H1 (cell line): ENCODE measurements at regions not wholly inside any gene's neighbourhood (a gene's known extent, or its start where the extent isn't known, plus 50 kb on each side); places are given as distances from the start of the nearest gene placed in this dataset.

Experiments
- CTCF ChIA-PET: fragments of 300-600 bp; sonication (Branson Sonifier 250); formaldehyde crosslinking; loops from one replicate; lab custom pipeline; 2021; ENCODE audit not compliant: partially characterized antibody; lab: Charles Lee
- POLR2A ChIA-PET: fragments of 300-600 bp; sonication (Branson Sonifier 250); formaldehyde crosslinking; loops from one replicate; lab custom pipeline; 2021; ENCODE audit warnings: inconsistent platforms; ENCODE audit not compliant: partially characterized antibody; lab: Charles Lee
- DNase-seq, 2 experiments: peaks; one replicate each; pipeline versions ENCODE4 v3.0.0 to v3.0.0-alpha.2; 2010 to 2022; ENCODE audit warnings: low spot score in 2 of 2, low read depth in 1 of 2, mixed read lengths in 1 of 2
- FAIRE-seq: peaks from 2 replicates; lab custom pipeline; 2011; peaks lifted over from hg19 to GRCh38; lab: Jason Lieb, UNC
- H2AFZ ChIP-seq: 2 replicates; pipeline ENCODE4 v1.8.1; 2012; ENCODE audit warnings: low read length, inconsistent platforms
- H2AK5ac ChIP-seq: 2 replicates; pipeline ENCODE4 v1.6.1; 2013; ENCODE audit warnings: low read depth, low read length
- H2BK120ac ChIP-seq: replicated peaks from 2 replicates; pipeline ENCODE3; 2013; ENCODE audit warnings: low read depth, low read length, inconsistent platforms
- H2BK12ac ChIP-seq: 2 replicates; pipeline ENCODE4 v1.6.1; 2013; ENCODE audit warnings: low read depth, low read length
- H2BK15ac ChIP-seq: 2 replicates; pipeline ENCODE4 v1.6.1; 2013; ENCODE audit warnings: low read length
- H2BK20ac ChIP-seq: 2 replicates; pipeline ENCODE4 v1.6.1; 2013; ENCODE audit warnings: low read length
- H2BK5ac ChIP-seq: 2 replicates; pipeline ENCODE4 v1.6.1; 2013; ENCODE audit warnings: low read depth, low read length
- H3K14ac ChIP-seq: 2 replicates; pipeline ENCODE4 v1.6.1; 2013; ENCODE audit warnings: inconsistent platforms; ENCODE audit not compliant: insufficient read length
- H3K18ac ChIP-seq: 2 replicates; pipeline ENCODE4 v1.6.1; 2013; ENCODE audit warnings: low read length; ENCODE audit errors: extremely low read depth
- H3K23ac ChIP-seq: 2 replicates; pipeline ENCODE4 v1.6.1; 2013; ENCODE audit warnings: inconsistent platforms; ENCODE audit not compliant: insufficient read length
- H3K23me2 ChIP-seq: 2 replicates; pipeline ENCODE4 v1.6.1; 2013; ENCODE audit warnings: low read depth, low read length
- H3K27ac ChIP-seq: 2 replicates; pipeline ENCODE4 v1.6.1; 2011; ENCODE audit warnings: low read depth, low read length, inconsistent platforms
- H3K27me3 ChIP-seq, 4 experiments: replicated peaks in 1 of 4; 1 replicate in 1 of 4; 2 replicates in 3 of 4; pipeline versions ENCODE4 v1.6.1 to v1.8.1; 2011 to 2013; ENCODE audit warnings: low read length in 3 of 4, mild to moderate bottlenecking in 3 of 4, inconsistent platforms in 2 of 4, mixed read lengths in 2 of 4, moderate library complexity in 1 of 4; ENCODE audit not compliant: control insufficient read depth in 3 of 4, insufficient read depth in 3 of 4; ENCODE audit errors: extremely low read depth in 1 of 4
- H3K36me3 ChIP-seq, 4 experiments: 2 replicates each; pipeline versions ENCODE4 v1.6.1 to v1.8.1; 2011 to 2013; ENCODE audit warnings: mild to moderate bottlenecking in 4 of 4, low read length in 3 of 4, moderate library complexity in 2 of 4, control low read depth in 1 of 4, inconsistent platforms in 1 of 4; ENCODE audit not compliant: insufficient read depth in 4 of 4, control insufficient read depth in 2 of 4
- H3K4ac ChIP-seq: replicated peaks from 2 replicates; pipeline ENCODE3; 2013; ENCODE audit warnings: low read length, low read depth, mixed read lengths, inconsistent platforms; ENCODE audit not compliant: insufficient read length
- H3K4me1 ChIP-seq, 4 experiments: replicated peaks in 1 of 4; 1 replicate in 1 of 4; 2 replicates in 3 of 4; pipeline versions ENCODE4 v1.6.1 to v1.8.1; 2011 to 2013; ENCODE audit warnings: low read length in 3 of 4, inconsistent platforms in 2 of 4, mixed read lengths in 1 of 4; ENCODE audit not compliant: insufficient read depth in 4 of 4, control insufficient read depth in 3 of 4
- H3K4me2 ChIP-seq, 2 experiments: 2 replicates each; pipeline versions ENCODE4 v1.6.1 to v1.8.1; 2011 to 2013; ENCODE audit warnings: low read depth in 2 of 2, low read length in 2 of 2, control low read depth in 1 of 2, inconsistent platforms in 1 of 2, mild to moderate bottlenecking in 1 of 2; ENCODE audit not compliant: insufficient read depth in 1 of 2
- H3K4me3 ChIP-seq, 4 experiments: fragments of 200-600, 300-600 bp in 1 of 4; sonication (generic), shearing (Covaris generic), sonication (Bioruptor Twin) in 1 of 4; 2 replicates each; pipeline versions ENCODE4 v1.5.1 to v1.8.1; 2011 to 2016; ENCODE audit warnings: low read length in 4 of 4, low read depth in 3 of 4, control low read depth in 2 of 4, inconsistent platforms in 2 of 4, mild to moderate bottlenecking in 2 of 4, mixed read lengths in 1 of 4, moderate library complexity in 1 of 4; ENCODE audit not compliant: insufficient read depth in 2 of 4; ENCODE audit errors: extremely low read depth in 1 of 4
- H3K56ac ChIP-seq: replicated peaks from 2 replicates; pipeline ENCODE3; 2013; ENCODE audit warnings: low read depth, mild to moderate bottlenecking, mixed read lengths, low read length, inconsistent platforms; ENCODE audit not compliant: insufficient read length
- H3K79me1 ChIP-seq: 2 replicates; pipeline ENCODE4 v1.6.1; 2013; ENCODE audit warnings: low read depth, low read length, control low read depth
- H3K79me2 ChIP-seq, 2 experiments: 2 replicates each; pipeline versions ENCODE4 v1.6.1 to v1.8.1; 2012 to 2013; ENCODE audit warnings: low read length in 2 of 2, mild to moderate bottlenecking in 2 of 2, inconsistent platforms in 1 of 2; ENCODE audit not compliant: insufficient read depth in 2 of 2, control insufficient read depth in 1 of 2
- H3K9ac ChIP-seq, 4 experiments: replicated peaks in 1 of 4; 1 replicate in 1 of 4; 2 replicates in 3 of 4; pipeline versions ENCODE4 v1.6.1 to v1.8.1; 2011 to 2013; ENCODE audit warnings: low read depth in 3 of 4, low read length in 3 of 4, control low read depth in 2 of 4, mild to moderate bottlenecking in 2 of 4, moderate library complexity in 2 of 4, inconsistent platforms in 1 of 4; ENCODE audit errors: extremely low read depth in 1 of 4
- H3K9me3 ChIP-seq, 2 experiments: 2 replicates each; pipeline versions ENCODE4 v1.6.1 to v1.8.1; 2012 to 2013; ENCODE audit warnings: mild to moderate bottlenecking in 2 of 2, moderate library complexity in 2 of 2, control low read depth in 1 of 2, inconsistent platforms in 1 of 2, low read depth in 1 of 2, low read length in 1 of 2, mixed read lengths in 1 of 2; ENCODE audit not compliant: insufficient read depth in 2 of 2
- H4K20me1 ChIP-seq, 2 experiments: replicated peaks in 1 of 2; 2 replicates each; pipeline versions ENCODE3 to v1.8.1; 2011 to 2013; ENCODE audit warnings: inconsistent platforms in 2 of 2, low read length in 2 of 2, mild to moderate bottlenecking in 1 of 2; ENCODE audit not compliant: insufficient read depth in 2 of 2, control insufficient read depth in 1 of 2
- H4K5ac ChIP-seq: 2 replicates; pipeline ENCODE4 v1.6.1; 2013; ENCODE audit warnings: low read length, low read depth, mixed read lengths, inconsistent platforms; ENCODE audit not compliant: insufficient read length
- H4K8ac ChIP-seq: 2 replicates; pipeline ENCODE4 v1.8.0; 2013; ENCODE audit warnings: mild to moderate bottlenecking, moderate library complexity, low read length, inconsistent platforms; ENCODE audit not compliant: insufficient read depth; ENCODE audit errors: extremely low read depth
- H4K91ac ChIP-seq: replicated peaks from 2 replicates; pipeline ENCODE3; 2013; ENCODE audit warnings: low read length, mixed read lengths, inconsistent platforms; ENCODE audit not compliant: insufficient read length
- CREB1 ChIP-seq: IDR thresholded peaks from 2 replicates; pipeline ENCODE4 v1.6.1; 2012; ENCODE audit warnings: inconsistent platforms
- SAP30 ChIP-seq: fragments of 300-600 bp; sonication (generic); IDR thresholded peaks from 2 replicates; pipeline ENCODE4 v1.7.1; 2012; ENCODE audit warnings: low read length, moderate library complexity, mild to moderate bottlenecking, inconsistent platforms; ENCODE audit not compliant: insufficient read depth, insufficient replicate concordance
- SP4 ChIP-seq: IDR thresholded peaks from 2 replicates; pipeline ENCODE4 v1.6.1; 2012; ENCODE audit warnings: low read length, inconsistent platforms
- TBP ChIP-seq: IDR thresholded peaks from 2 replicates; pipeline ENCODE4 v1.6.1; 2011; ENCODE audit warnings: low read depth, low read length, improper control_type of control experiment
- TEAD4 ChIP-seq: IDR thresholded peaks from 2 replicates; pipeline ENCODE4 v1.6.1; 2012; ENCODE audit warnings: low read depth, low read length, inconsistent platforms, mixed read lengths
- TF ChIP-seq, protein P1 (sequence below), 3 experiments: IDR thresholded peaks; 1 replicate in 2 of 3; 2 replicates in 1 of 3; pipeline versions ENCODE4 v1.5.1 to v1.6.1; 2011; ENCODE audit warnings: low read length in 3 of 3, mild to moderate bottlenecking in 3 of 3, inconsistent platforms in 2 of 3, low read depth in 1 of 3, moderate library complexity in 1 of 3; ENCODE audit not compliant: insufficient read depth in 1 of 3; ENCODE audit errors: control extremely low read depth in 1 of 3

DNA sequence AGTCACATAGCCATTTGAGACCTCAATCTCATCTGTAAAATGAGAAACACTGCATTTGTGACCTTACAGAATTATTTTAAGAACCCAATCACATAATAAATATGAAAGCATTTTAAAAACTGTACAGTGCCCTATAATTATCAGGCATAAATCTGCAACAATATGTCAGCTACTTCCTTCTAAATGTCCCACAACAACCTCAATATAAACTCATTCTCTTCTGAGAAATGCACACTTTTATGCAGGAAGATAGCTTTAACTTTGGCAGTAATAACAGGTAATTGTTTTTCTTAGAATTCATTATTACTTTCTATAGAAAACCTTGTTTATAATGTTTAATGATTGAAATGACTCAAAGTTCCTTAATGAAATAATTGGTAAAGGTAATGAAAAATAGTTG lies 400.7 kb upstream of the AGTR1 start:
- no peak overlapping the region for H3K9ac ChIP-seq
- H3K14ac ChIP-seq = no peak overlapping the region
- FAIRE-seq (no peak), DNase-seq (no peak)
- H2BK12ac ChIP-seq = no peak overlapping the region
- TF ChIP-seq SP4 (no peak), TEAD4 (no peak), TBP (no peak), CREB1 (no peak), SAP30 (no peak)
- TF ChIP-seq, protein P1, sequence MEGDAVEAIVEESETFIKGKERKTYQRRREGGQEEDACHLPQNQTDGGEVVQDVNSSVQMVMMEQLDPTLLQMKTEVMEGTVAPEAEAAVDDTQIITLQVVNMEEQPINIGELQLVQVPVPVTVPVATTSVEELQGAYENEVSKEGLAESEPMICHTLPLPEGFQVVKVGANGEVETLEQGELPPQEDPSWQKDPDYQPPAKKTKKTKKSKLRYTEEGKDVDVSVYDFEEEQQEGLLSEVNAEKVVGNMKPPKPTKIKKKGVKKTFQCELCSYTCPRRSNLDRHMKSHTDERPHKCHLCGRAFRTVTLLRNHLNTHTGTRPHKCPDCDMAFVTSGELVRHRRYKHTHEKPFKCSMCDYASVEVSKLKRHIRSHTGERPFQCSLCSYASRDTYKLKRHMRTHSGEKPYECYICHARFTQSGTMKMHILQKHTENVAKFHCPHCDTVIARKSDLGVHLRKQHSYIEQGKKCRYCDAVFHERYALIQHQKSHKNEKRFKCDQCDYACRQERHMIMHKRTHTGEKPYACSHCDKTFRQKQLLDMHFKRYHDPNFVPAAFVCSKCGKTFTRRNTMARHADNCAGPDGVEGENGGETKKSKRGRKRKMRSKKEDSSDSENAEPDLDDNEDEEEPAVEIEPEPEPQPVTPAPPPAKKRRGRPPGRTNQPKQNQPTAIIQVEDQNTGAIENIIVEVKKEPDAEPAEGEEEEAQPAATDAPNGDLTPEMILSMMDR (IDR thresholded peaks at IDR 0.05; ENCODE audit: control extremely low read depth in 1 of 3, insufficient read depth in 1 of 3, low read depth in 1 of 3, low read length in 3 of 3) = no peak
- no peak overlapping the region for H3K27ac ChIP-seq
- no peaks in the 10 kb centered on the region for H3K36me3 ChIP-seq
- H3K23ac ChIP-seq = no peak overlapping the region
- H3K56ac ChIP-seq = no peak overlapping the region
- no peaks in the 10 kb centered on the region for H3K23me2 ChIP-seq
- POLR2A ChIA-PET = no interaction called here
- CTCF ChIA-PET = interaction anchor here (0.7 kb wide), 1 partner anchor 431 kb away, joined by 3 read pairs; no protein-coding TSS in a partner anchor
- no peak overlapping the region for H2AK5ac ChIP-seq
- no peak overlapping the region for H4K5ac ChIP-seq
- no peaks in the 10 kb centered on the region for H4K20me1 ChIP-seq
- no peak overlapping the region for H2BK5ac ChIP-seq
- H3K4me1 ChIP-seq = no peaks in the 10 kb centered on the region
- no peak overlapping the region for H3K4me2 ChIP-seq
- H3K27me3 ChIP-seq = no peaks in the 10 kb centered on the region
- no peak overlapping the region for H2BK15ac ChIP-seq
- no peak overlapping the region for H4K8ac ChIP-seq
- no peak overlapping the region for H3K4me3 ChIP-seq
- no peak overlapping the region for H2AFZ ChIP-seq
- no peak overlapping the region for H3K4ac ChIP-seq
- H2BK120ac ChIP-seq = no peak overlapping the region
- no peak overlapping the region for H4K91ac ChIP-seq
- H3K79me2 ChIP-seq = no peaks in the 10 kb centered on the region
- no peaks in the 10 kb centered on the region for H3K9me3 ChIP-seq
- H3K18ac ChIP-seq = no peak overlapping the region
- no peaks in the 10 kb centered on the region for H3K79me1 ChIP-seq
- no peak overlapping the region for H2BK20ac ChIP-seq
